Common myeloid progenitor, CD34-positive (primary cell): ENCODE measurements at regions not wholly inside any gene's neighbourhood (a gene's known extent, or its start where the extent isn't known, plus 50 kb on each side); places are given as distances from the start of the nearest gene placed in this dataset.

Source experiments
- CTCF ChIA-PET: fragments of 350-600 bp; sonication (Branson Sonifier 250); formaldehyde crosslinking; loops from one replicate; lab custom pipeline; 2021; ENCODE audit warnings: antibody characterized with exemption; lab: Charles Lee
- POLR2A ChIA-PET: fragments of 350-600 bp; sonication (Branson Sonifier 250); formaldehyde crosslinking; loops from one replicate; lab custom pipeline; 2021; ENCODE audit warnings: antibody characterized with exemption; lab: Charles Lee
- DNase-seq, 3 donors: peaks; one replicate each; pipeline versions ENCODE4 v3.0.0 to v3.0.0-alpha.2; 2013
- H3K27ac ChIP-seq, 2 experiments: 1 replicate in 1 of 2; 2 replicates in 1 of 2; pipeline ENCODE4 v1.7.0; 2013; ENCODE audit warnings: inconsistent platforms in 2 of 2, low read length in 2 of 2, mild to moderate bottlenecking in 2 of 2, low read depth in 1 of 2, moderate library complexity in 1 of 2; ENCODE audit not compliant: severe bottlenecking in 2 of 2, insufficient read depth in 1 of 2, poor library complexity in 1 of 2
- H3K27me3 ChIP-seq, 5 experiments: replicated peaks in 2 of 5; 1 replicate in 3 of 5; 2 replicates in 2 of 5; pipeline versions ENCODE4 v1.6.1 to v1.7.0; 2013; ENCODE audit warnings: low read length in 4 of 5, mild to moderate bottlenecking in 2 of 5, moderate library complexity in 2 of 5, inconsistent platforms in 1 of 5; ENCODE audit not compliant: insufficient read depth in 5 of 5, control insufficient read depth in 4 of 5
- H3K36me3 ChIP-seq, 4 experiments: 1 replicate in 2 of 4; 2 replicates in 2 of 4; pipeline versions ENCODE4 v1.6.1 to v1.7.0; 2013; ENCODE audit warnings: low read length in 3 of 4, control low read depth in 1 of 4, mild to moderate bottlenecking in 1 of 4; ENCODE audit not compliant: control insufficient read depth in 4 of 4, insufficient read depth in 4 of 4
- H3K4me1 ChIP-seq, 4 experiments: 1 replicate in 3 of 4; 2 replicates in 1 of 4; pipeline versions ENCODE4 v1.6.1 to v1.7.1; 2013; ENCODE audit warnings: low read length in 3 of 4, mild to moderate bottlenecking in 3 of 4, control low read depth in 1 of 4, inconsistent platforms in 1 of 4, moderate library complexity in 1 of 4; ENCODE audit not compliant: control insufficient read depth in 4 of 4, insufficient read depth in 4 of 4; ENCODE audit errors: control extremely low read depth in 1 of 4
- H3K4me3 ChIP-seq, 7 experiments: 1 replicate in 4 of 7; 2 replicates in 3 of 7; pipeline versions ENCODE4 v1.5.1 to v1.7.0; 2013; ENCODE audit warnings: mild to moderate bottlenecking in 7 of 7, low read length in 6 of 7, moderate library complexity in 6 of 7, inconsistent platforms in 2 of 7, low read depth in 2 of 7, control low read depth in 1 of 7; ENCODE audit not compliant: insufficient read depth in 4 of 7, control insufficient read depth in 1 of 7; ENCODE audit errors: extremely low read depth in 1 of 7
- H3K9me3 ChIP-seq, 5 experiments: 1 replicate in 4 of 5; 2 replicates in 1 of 5; pipeline versions ENCODE4 v1.6.1 to v1.7.1; 2013; ENCODE audit warnings: low read length in 4 of 5, mild to moderate bottlenecking in 2 of 5, inconsistent platforms in 1 of 5, low read depth in 1 of 5, moderate library complexity in 1 of 5; ENCODE audit not compliant: control insufficient read depth in 4 of 5, insufficient read depth in 2 of 5; ENCODE audit errors: control extremely low read depth in 1 of 5
- WGBS: methylation state at CpG from one replicate; pipeline ENCODE4 v1.1.5; 2013; ENCODE audit not compliant: insufficient coverage; 5-methylcytosine and 5-hydroxymethylcytosine counted together

DNA sequence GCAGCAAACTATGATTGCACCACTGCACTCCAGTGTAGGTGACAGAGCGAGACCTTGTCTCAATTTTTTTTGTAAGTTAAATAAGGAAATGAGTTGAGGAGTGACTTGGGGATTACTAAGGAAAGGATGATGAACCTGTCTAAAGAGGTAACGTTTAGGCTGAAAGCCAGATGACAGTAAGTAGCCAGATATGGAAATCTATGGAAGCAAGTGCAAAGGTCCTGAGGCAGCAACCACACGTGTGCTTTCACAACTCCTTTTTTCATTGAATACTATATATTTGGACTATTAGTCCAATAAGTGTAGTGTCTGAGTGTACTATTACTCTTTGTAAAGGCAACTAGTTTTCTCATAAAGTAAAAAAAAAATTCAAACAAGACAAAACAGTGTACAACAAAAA, 147.4 kb downstream of the CD24 start:
- ChIA-PET CTCF (no interaction called here), POLR2A (no interaction called here)
- H3K36me3 ChIP-seq, result no peaks in the 10 kb centered on the region
- DNase-seq, result no peak
- no peaks in the 10 kb centered on the region for H3K4me1 ChIP-seq
- H3K9me3 ChIP-seq, result peaks cover 0 to 3% (median 0%) of the 10 kb centered on the region in 5 experiments
- H3K4me3 ChIP-seq, result no peak overlapping the region
- no peak overlapping the region for H3K27ac ChIP-seq
- WGBS, result 100% methylated on average over 2 of the region's 3 CpGs
- H3K27me3 ChIP-seq, result peaks cover 0 to 2% (median 0%) of the 10 kb centered on the region in 5 experiments

- ChIA-PET CTCF (no interaction called here), POLR2A (no interaction called here)
- no peaks in the 10 kb centered on the region for H3K4me1 ChIP-seq
- no peak overlapping the region for H3K27ac ChIP-seq
- peaks cover 0 to 5% (median 0%) of the 10 kb centered on the region in 5 experiments for H3K27me3 ChIP-seq
- H3K4me3 ChIP-seq, result no peak overlapping the region
- 100% methylated on average over 2 of the region's 2 CpGs for WGBS
- no peaks in the 10 kb centered on the region for H3K36me3 ChIP-seq
- H3K9me3 ChIP-seq, result peaks cover 0 to 3% (median 0%) of the 10 kb centered on the region in 5 experiments
- DNase-seq, result no peak
Observed at GRCh38 chr6:106825156-106825555, 149.4 kb downstream of the CD24 start.

- 94% methylated on average over 4 of the region's 10 CpGs for WGBS
Observed at GRCh38 chr6:106823732-106824351, 150.7 kb downstream of the CD24 start.

DNA sequence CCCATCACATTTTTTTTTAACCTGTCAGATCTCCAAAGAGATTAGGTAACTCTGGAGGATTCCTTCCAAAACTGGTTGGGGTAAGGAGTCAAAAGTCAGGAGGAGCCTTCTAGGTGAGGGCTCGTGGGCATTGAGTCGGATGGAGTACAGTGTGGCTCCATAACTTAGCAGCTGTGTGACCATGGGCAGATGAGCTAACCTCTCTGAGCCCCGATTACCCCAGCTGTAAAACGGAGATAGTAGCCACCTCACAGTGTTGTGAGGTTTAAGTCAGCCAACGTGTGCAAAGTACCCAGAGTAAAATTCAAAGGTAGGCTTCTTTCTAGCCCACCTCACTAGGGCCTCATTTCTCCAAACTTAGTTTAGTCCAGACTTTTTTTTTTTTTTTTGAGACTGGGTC, 151.5 kb downstream of the CD24 start:
- Histone ChIP-seq H3K27me3 (peaks cover 0 to 5% (median 0%) of the 10 kb centered on the region in 5 experiments), H3K4me3 (no peak overlapping the region), H3K27ac (no peak overlapping the region), H3K4me1 (no peaks in the 10 kb centered on the region), H3K36me3 (no peaks in the 10 kb centered on the region), H3K9me3 (peaks cover 0 to 2% (median 0%) of the 10 kb centered on the region in 5 experiments)
- 97% methylated on average over 5 of the region's 5 CpGs for WGBS
- POLR2A ChIA-PET, result no interaction called here
- CTCF ChIA-PET, result no interaction called here
- no peak for DNase-seq

More at GRCh38 chr6:106823732-106824351, 150.7 kb downstream of the CD24 start:
- POLR2A ChIA-PET, result no interaction called here
- CTCF ChIA-PET, result no interaction called here
- peaks cover 0 to 5% (median 0%) of the 10 kb centered on the region in 5 experiments for H3K27me3 ChIP-seq
- no peaks in the 10 kb centered on the region for H3K36me3 ChIP-seq
- no peak overlapping the region for H3K4me3 ChIP-seq
- no peak for DNase-seq
- no peaks in the 10 kb centered on the region for H3K4me1 ChIP-seq
- H3K27ac ChIP-seq, result no peak overlapping the region
- peaks cover 0 to 3% (median 0%) of the 10 kb centered on the region in 5 experiments for H3K9me3 ChIP-seq

GRCh38 chr6:106820412-106820852, 154.1 kb downstream of the CD24 start:
- Histone ChIP-seq H3K9me3 (no peaks in the 10 kb centered on the region), H3K27me3 (peaks cover 0 to 5% (median 0%) of the 10 kb centered on the region in 5 experiments), H3K36me3 (no peaks in the 10 kb centered on the region), H3K27ac (no peak overlapping the region), H3K4me3 (no peak overlapping the region), H3K4me1 (no peaks in the 10 kb centered on the region)
- ChIA-PET CTCF (interaction anchor here (1.0 kb wide), 1 partner anchor 18 kb away, joined by 3 read pairs; no protein-coding TSS in a partner anchor), POLR2A (no interaction called here)
- no peak for DNase-seq

- no peak for DNase-seq
- Histone ChIP-seq H3K36me3 (no peaks in the 10 kb centered on the region), H3K27ac (no peak overlapping the region), H3K4me1 (no peaks in the 10 kb centered on the region), H3K27me3 (no peaks in the 10 kb centered on the region), H3K9me3 (peaks cover 4 to 39% (median 17%) of the 10 kb centered on the region in 5 experiments), H3K4me3 (no peak overlapping the region)
- ChIA-PET CTCF (no interaction called here), POLR2A (no interaction called here)
- 100% methylated on average over 1 of the region's 3 CpGs for WGBS
Observed at GRCh38 chr6:106811088-106811686, 163.3 kb downstream of the CD24 start.

DNA sequence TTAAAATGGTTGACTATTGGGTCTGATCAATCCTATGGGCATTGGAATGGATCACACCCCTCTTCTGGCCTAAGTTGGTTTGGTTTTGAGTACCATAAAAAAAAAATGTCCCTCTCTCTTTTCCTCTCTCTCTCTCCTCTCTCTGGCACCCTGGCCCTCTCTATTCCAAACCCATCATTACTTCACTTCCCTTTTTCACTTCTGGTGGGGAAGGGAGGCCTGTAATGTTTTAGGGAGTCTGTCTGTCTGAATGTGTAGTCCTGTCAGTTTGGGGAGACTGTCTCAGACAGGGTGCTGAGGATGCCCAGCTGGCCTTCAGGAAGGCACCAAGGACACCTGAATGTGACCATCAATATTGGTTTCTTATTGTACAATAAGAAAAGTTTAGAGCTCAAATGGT, 165.8 kb downstream of the CD24 start:
- ChIA-PET POLR2A (no interaction called here), CTCF (no interaction called here)
- Histone ChIP-seq H3K36me3 (no peaks in the 10 kb centered on the region), H3K4me1 (no peaks in the 10 kb centered on the region), H3K27me3 (no peaks in the 10 kb centered on the region), H3K9me3 (peaks cover 4 to 39% (median 17%) of the 10 kb centered on the region in 5 experiments), H3K27ac (no peak overlapping the region), H3K4me3 (no peak overlapping the region)
- no peak for DNase-seq
